ENCODE measurements at regions not wholly inside any gene's neighbourhood (a gene's known extent, or its start where the extent isn't known, plus 50 kb on each side); places are given as distances from the start of the nearest gene placed in this dataset.

- no peak for TF ChIP-seq POLR2AphosphoS5 (IDR thresholded peaks at IDR 0.05; ENCODE audit: low read depth)
- TF ChIP-seq EZH2 (IDR thresholded peaks at IDR 0.05; ENCODE audit: low read depth, unreplicated experiment) = no peak
- no peak for TF ChIP-seq CTCF (conservative IDR thresholded peaks at IDR 0.05; ENCODE audit: low read depth in 2 of 2)
These were observed 306.2 kb downstream of the GPR37 start for GRCh38 chr7:124459101-124460055.

Measured in GM23338 (cell line).